ENCODE measurements at regions not wholly inside any gene's neighbourhood (a gene's known extent, or its start where the extent isn't known, plus 50 kb on each side); places are given as distances from the start of the nearest gene placed in this dataset.

DNA sequence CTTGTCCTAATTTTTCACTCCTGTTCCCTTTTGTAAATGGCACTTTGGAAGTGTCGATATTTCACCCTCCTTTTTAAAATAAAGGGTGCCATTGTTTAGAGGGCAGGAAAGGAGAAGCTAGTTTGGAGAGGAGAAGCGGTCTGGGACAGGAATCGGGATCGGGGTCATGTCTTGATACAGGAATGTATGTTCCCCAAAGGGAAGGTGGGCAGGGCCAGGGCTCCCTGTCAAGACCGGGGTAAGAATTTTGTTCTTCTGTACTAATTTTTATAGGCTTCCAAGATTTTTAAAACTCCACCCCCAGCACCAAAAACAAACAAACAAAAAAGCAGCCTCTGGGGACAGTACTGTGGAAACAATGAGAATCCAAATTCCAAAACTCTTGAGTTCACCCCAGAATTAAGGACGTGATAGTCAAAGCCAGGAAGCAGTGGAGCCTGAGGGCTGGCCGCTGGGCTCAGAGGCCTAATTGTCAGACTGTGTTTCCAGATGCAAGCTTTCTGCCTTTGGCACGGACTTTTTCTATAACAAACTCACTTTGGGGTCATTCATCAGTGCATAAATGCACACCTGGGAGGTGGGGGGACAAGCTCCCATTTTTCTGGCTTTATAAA lies 250.4 kb upstream of the SIX2 start:
- H3K9me2 ChIP-seq (ENCODE audit: low read depth, low read length): no peaks in the 10 kb centered on the region

DNA sequence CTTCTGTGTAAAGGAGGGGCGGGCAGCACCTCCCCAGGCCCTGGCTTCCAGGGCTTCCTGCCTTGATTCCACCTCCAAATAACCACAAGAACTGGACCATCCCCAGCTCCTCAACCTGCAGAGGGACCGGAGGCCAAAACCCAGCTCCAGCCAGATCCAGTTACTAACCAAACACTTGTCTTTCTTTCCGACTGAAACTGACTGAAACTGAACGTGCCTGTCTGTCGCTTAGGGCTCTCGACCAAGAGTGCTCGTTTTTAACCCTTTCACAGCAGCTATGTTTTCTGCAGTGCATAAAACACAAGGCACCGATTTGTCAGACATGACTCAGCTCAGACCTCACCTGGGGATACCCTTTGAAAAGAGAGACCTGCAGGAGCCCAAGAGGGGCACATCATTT lies 249.9 kb upstream of the SIX2 start:
- no peaks in the 10 kb centered on the region for H3F3A ChIP-seq (ENCODE audit: insufficient read depth, low read length)
- peaks cover 77% of the 10 kb centered on the region for H3K4me1 ChIP-seq (ENCODE audit: insufficient read depth, low read length, severe bottlenecking)
- peak overlapping the region; percentile 44 for H3K9ac ChIP-seq (ENCODE audit: low read length)
- H3K9me3 ChIP-seq (ENCODE audit: low read length): no peaks in the 10 kb centered on the region
- no peak overlapping the region for H2AFZ ChIP-seq (ENCODE audit: low read length)
- no peaks in the 10 kb centered on the region for H3K27me3 ChIP-seq (ENCODE audit: insufficient read depth, low read length)
- H3K4me3 ChIP-seq (ENCODE audit: low read depth, low read length, poor library complexity, severe bottlenecking): no peak overlapping the region
- H4K20me1 ChIP-seq (ENCODE audit: insufficient read depth, low read length): no peaks in the 10 kb centered on the region
- peak overlapping the region; percentile 76 for H3K27ac ChIP-seq (ENCODE audit: low read depth, low read length, poor library complexity, severe bottlenecking)
- no peak for TF ChIP-seq EZH2 (IDR thresholded peaks at IDR 0.05; ENCODE audit: borderline replicate concordance, low read length)
- TF ChIP-seq, protein P1, sequence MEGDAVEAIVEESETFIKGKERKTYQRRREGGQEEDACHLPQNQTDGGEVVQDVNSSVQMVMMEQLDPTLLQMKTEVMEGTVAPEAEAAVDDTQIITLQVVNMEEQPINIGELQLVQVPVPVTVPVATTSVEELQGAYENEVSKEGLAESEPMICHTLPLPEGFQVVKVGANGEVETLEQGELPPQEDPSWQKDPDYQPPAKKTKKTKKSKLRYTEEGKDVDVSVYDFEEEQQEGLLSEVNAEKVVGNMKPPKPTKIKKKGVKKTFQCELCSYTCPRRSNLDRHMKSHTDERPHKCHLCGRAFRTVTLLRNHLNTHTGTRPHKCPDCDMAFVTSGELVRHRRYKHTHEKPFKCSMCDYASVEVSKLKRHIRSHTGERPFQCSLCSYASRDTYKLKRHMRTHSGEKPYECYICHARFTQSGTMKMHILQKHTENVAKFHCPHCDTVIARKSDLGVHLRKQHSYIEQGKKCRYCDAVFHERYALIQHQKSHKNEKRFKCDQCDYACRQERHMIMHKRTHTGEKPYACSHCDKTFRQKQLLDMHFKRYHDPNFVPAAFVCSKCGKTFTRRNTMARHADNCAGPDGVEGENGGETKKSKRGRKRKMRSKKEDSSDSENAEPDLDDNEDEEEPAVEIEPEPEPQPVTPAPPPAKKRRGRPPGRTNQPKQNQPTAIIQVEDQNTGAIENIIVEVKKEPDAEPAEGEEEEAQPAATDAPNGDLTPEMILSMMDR (IDR thresholded peaks at IDR 0.05; ENCODE audit: low read length): no peak
- H3K36me3 ChIP-seq (ENCODE audit: insufficient read depth, low read length): no peaks in the 10 kb centered on the region
- no peaks in the 10 kb centered on the region for H3K9me2 ChIP-seq (ENCODE audit: low read depth, low read length)
- H3K4me2 ChIP-seq (ENCODE audit: low read length): peak overlapping the region; percentile 48
- H3K79me2 ChIP-seq (ENCODE audit: insufficient read depth, low read length): no peaks in the 10 kb centered on the region

More for the DNA sequence above, 250.4 kb upstream of the SIX2 start:
- Histone ChIP-seq H4K20me1 (ENCODE audit: insufficient read depth, low read length) (no peaks in the 10 kb centered on the region), H3K4me3 (ENCODE audit: low read depth, low read length, poor library complexity, severe bottlenecking) (no peak overlapping the region), H3K79me2 (ENCODE audit: insufficient read depth, low read length) (no peaks in the 10 kb centered on the region), H3K4me1 (ENCODE audit: insufficient read depth, low read length, severe bottlenecking) (peaks cover 75% of the 10 kb centered on the region), H3K9ac (ENCODE audit: low read length) (no peak overlapping the region), H3K4me2 (ENCODE audit: low read length) (peak overlapping the region; percentile 48; the same call in 1 of the 2 replicates), H3K27me3 (ENCODE audit: insufficient read depth, low read length) (no peaks in the 10 kb centered on the region), H2AFZ (ENCODE audit: low read length) (no peak overlapping the region), H3K27ac (ENCODE audit: low read depth, low read length, poor library complexity, severe bottlenecking) (peak overlapping the region; percentile 76), H3K9me3 (ENCODE audit: low read length) (no peaks in the 10 kb centered on the region), H3F3A (ENCODE audit: insufficient read depth, low read length) (no peaks in the 10 kb centered on the region), H3K36me3 (ENCODE audit: insufficient read depth, low read length) (no peaks in the 10 kb centered on the region)
- TF ChIP-seq, protein P1 (IDR thresholded peaks at IDR 0.05; ENCODE audit: low read length): no peak
- TF ChIP-seq EZH2 (IDR thresholded peaks at IDR 0.05; ENCODE audit: borderline replicate concordance, low read length): no peak

DNA sequence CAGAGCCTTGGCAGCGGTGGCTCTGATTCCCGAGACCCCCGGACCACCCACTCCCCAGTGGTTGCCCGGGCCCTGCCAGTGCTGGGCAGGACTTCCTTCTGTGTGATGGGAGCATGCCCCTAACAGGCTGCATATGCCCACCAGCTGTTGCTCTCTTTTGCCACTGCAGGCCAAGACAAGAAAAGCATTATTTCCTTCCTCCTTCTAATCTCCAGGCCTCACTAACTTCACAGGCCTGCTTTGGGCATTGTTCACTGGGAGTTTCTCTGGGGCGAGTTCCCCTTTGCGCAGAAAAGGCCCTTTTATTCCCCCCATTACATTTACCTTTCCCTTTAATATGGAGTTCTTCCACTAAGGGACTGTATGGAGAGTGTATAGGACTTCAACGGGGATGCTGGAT lies 249.1 kb upstream of the SIX2 start:
- Histone ChIP-seq H3K9me3 (ENCODE audit: low read length) (no peaks in the 10 kb centered on the region), H3K9ac (ENCODE audit: low read length) (peak overlapping the region; percentile 44; the same call in 1 of the 2 replicates), H3K4me2 (ENCODE audit: low read length) (no peak overlapping the region), H4K20me1 (ENCODE audit: insufficient read depth, low read length) (no peaks in the 10 kb centered on the region), H3K27me3 (ENCODE audit: insufficient read depth, low read length) (no peaks in the 10 kb centered on the region), H3K9me2 (ENCODE audit: low read depth, low read length) (no peaks in the 10 kb centered on the region), H2AFZ (ENCODE audit: low read length) (no peak overlapping the region), H3K79me2 (ENCODE audit: insufficient read depth, low read length) (no peaks in the 10 kb centered on the region), H3F3A (ENCODE audit: insufficient read depth, low read length) (no peaks in the 10 kb centered on the region), H3K4me3 (ENCODE audit: low read depth, low read length, poor library complexity, severe bottlenecking) (no peak overlapping the region), H3K4me1 (ENCODE audit: insufficient read depth, low read length, severe bottlenecking) (peaks cover 71% of the 10 kb centered on the region), H3K36me3 (ENCODE audit: insufficient read depth, low read length) (no peaks in the 10 kb centered on the region), H3K27ac (ENCODE audit: low read depth, low read length, poor library complexity, severe bottlenecking) (peak overlapping the region; percentile 76)
- TF ChIP-seq EZH2 (IDR thresholded peaks at IDR 0.05; ENCODE audit: borderline replicate concordance, low read length): no peak
- TF ChIP-seq, protein P1 (IDR thresholded peaks at IDR 0.05; ENCODE audit: low read length): no peak

Data from OCI-LY1 (cell line).